GM12892 (cell line): ENCODE measurements at regions not wholly inside any gene's neighbourhood (a gene's known extent, or its start where the extent isn't known, plus 50 kb on each side); places are given as distances from the start of the nearest gene placed in this dataset.

Source experiments
- POLR2AphosphoS5 ChIP-seq: IDR thresholded peaks from 2 replicates; pipeline ENCODE4 v1.6.1; 2011; ENCODE audit warnings: low read depth, low read length, control low read depth
- TAF1 ChIP-seq: IDR thresholded peaks from 2 replicates; pipeline ENCODE4 v1.6.1; 2011; ENCODE audit warnings: low read depth, mild to moderate bottlenecking, control low read depth, low read length, borderline replicate concordance

DNA sequence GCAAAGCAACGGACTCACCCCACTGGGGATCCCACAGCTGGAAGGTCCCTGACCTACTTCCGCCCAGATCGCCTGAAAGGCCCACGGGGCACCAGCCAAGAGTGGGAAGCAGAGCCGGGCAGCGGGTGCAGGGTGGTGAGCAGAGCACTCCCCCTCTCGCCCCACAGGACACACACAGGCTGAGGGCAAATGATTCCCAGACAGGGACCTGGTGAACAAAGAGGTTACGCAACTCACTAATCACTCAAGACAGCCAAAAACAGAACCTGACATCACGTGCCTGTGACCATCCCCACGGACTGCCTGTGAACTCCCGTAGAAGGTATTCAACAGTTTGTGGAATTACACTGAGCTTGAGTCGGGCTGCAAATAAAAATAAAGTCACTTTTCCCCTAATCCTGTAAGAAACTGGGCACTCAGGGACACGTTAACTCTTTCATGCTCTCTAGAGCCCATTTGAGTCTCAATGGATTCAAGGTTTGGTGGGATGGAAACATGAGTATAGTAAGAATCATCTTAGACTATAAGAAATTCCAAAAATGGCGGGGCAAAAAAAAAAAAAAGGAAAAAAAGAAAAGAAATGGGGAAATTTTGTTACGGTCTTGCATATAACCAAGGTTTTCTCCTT, 396.1 kb downstream of the SOX9 start:
- TF ChIP-seq TAF1, result no peak
- no peak for TF ChIP-seq POLR2AphosphoS5
